Epithelial cell of esophagus (primary cell): ENCODE measurements at regions not wholly inside any gene's neighbourhood (a gene's known extent, or its start where the extent isn't known, plus 50 kb on each side); places are given as distances from the start of the nearest gene placed in this dataset.
A peak's percentile ranks its signal among the peaks of the same experiment; 100 is the strongest.

Source experiments
- DNase-seq: peaks from one replicate; pipeline ENCODE4 v3.0.0; 2010; ENCODE audit warnings: low read depth
- H3K4me3 ChIP-seq: 2 replicates; pipeline ENCODE4 v1.5.1; 2011; ENCODE audit warnings: mild to moderate bottlenecking, low read length, control low read depth
- CTCF ChIP-seq: IDR thresholded peaks from 2 replicates; pipeline ENCODE4 v1.5.1; 2011; ENCODE audit warnings: low read depth, mild to moderate bottlenecking, low read length, control low read depth, inconsistent platforms; ENCODE audit not compliant: insufficient read depth; ENCODE audit errors: missing control alignments

- H3K4me3 ChIP-seq: no peak overlapping the region
- TF ChIP-seq CTCF: no peak
Measured at GRCh38 chr4:179747218-179747910, 2305.1 kb upstream of the AGA start.

DNA sequence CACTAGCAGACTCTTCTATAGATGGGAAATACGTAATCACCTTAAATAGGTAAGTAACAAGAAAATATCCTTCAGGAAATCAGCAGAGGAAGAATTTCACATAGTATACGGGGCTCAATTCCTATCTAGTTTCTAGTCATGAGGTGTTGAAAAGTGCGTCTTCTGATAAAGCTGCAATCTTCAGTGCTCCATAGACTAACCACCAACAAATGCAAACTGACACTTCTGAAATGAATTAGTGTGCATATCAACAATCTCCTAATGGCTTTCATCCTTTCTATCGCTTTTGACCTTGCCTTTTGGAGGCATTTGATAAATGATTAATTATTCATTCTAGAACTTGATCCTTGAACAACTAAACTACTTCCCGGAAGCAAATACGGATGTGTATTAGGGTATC lies 2306.6 kb upstream of the AGA start:
- no peak for TF ChIP-seq CTCF
- H3K4me3 ChIP-seq: no peak overlapping the region
- DNase-seq: no peak

More at GRCh38 chr4:179747218-179747910, 2305.1 kb upstream of the AGA start:
- no peak for DNase-seq

DNA sequence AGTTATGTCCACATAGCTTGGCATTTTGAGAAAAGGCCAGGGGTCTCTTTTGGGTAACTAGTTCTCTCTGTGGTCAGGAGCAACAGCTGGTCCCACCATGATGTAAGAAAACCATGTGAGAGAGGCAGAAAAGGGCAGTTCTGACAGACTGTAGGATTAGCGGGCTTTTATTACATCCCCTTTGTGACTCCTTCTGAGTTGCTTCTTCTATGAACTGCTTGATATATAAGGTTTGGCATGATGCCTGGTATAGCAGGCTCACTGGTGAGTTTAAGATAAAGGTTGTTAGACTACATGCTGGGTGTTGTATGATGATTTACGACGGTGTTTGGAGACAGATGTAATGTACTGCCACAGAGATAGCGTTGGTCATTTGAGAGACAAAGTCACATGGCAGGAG lies 2308.1 kb upstream of the AGA start:
- no peak for DNase-seq
- TF ChIP-seq CTCF: no peak
- H3K4me3 ChIP-seq: no peak overlapping the region

DNA sequence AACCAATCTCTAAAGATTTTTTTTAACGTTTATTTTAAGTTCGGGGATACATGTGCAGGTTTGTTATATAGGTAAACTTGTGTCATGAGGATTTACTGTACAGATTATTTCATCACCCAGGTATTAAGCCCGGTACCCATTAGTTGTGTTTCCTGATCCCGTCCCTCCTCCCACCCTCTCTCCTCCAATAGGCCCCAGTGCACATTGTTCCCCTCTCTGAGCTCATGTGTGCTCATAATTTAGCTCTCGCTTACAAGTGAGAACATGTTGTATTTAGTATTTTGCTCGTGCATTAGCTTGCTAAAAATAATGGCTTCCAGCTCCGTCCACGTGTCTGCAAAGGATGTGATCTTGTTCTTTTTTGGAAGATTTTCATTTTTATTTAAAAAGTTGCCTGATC lies 2309.4 kb upstream of the AGA start:
- DNase-seq: peak; percentile 82
- no peak for TF ChIP-seq CTCF
- H3K4me3 ChIP-seq: no peak overlapping the region

- no peak for DNase-seq
- H3K4me3 ChIP-seq: no peak overlapping the region
- TF ChIP-seq CTCF: no peak
Measured at GRCh38 chr4:179755322-179755721, 2313.1 kb upstream of the AGA start.

DNA sequence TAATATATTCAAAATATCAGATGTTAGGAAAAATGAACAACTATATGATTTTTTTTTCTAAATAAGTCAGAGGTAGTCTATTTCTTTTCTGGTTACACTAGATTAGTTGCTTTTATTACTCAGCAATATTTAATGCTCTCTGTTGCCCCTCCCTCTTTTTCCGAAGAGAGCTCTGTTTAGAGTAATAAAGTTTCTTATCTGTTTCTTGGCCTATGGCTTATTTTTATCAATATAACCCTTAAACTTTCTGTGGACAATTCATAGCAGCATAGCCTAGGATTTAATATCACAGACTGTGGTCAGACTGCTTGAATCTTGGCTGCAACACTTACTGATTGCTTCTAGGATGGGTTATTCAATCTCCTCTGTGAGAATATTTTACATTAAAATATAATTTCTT lies 2315.4 kb upstream of the AGA start:
- H3K4me3 ChIP-seq: no peak overlapping the region
- no peak for DNase-seq
- TF ChIP-seq CTCF: no peak

DNA sequence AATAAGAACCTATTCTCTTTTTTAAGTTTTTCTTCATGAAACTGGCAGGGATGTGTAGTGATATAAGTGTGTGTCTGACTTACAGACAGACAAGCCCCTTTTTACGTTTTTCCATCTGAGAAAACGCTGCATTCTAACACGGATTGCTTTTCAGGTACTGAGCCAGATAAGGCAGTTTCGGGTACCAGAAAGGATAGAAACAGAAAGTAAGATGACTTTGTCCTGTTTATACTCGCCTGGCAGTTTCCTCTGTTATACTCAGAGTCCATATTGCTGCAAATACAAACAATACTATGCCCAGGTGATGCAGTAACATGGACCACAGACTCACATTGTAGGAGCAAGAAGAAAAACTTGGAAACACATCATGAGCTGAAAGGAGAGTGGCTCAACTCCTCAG lies 2320.6 kb upstream of the AGA start:
- no peak for TF ChIP-seq CTCF
- H3K4me3 ChIP-seq: no peak overlapping the region
- DNase-seq: no peak
